GM19438 (cell line): ENCODE measurements at regions not wholly inside any gene's neighbourhood (a gene's known extent, or its start where the extent isn't known, plus 50 kb on each side); places are given as distances from the start of the nearest gene placed in this dataset.

Experiments
- ATAC-seq: cut with Tn5 transposase; IDR thresholded peaks from one replicate; pipeline ENCODE4 v1.9.1; 2021; ENCODE audit warnings: low read depth; ENCODE audit not compliant: unreplicated experiment

DNA sequence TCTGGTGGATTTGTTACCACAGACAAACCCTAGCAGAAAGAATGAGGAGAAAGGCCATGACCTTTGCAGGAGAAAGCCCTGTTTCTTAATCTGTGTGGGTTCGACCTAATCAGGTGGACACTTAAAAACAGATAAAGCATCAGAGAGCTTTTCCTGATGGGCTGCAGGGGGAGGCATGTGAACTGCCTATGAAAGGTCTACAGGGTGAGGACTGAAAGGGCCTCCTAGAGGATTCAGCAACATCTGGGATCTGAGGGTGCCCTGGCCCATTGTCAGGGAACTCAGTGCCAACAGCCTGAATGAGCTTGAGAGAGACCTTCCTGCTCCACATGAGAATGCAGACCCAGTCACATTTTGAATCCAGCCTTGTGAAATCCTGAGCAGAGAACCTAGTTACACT, 178.8 kb upstream of the DDHD1 start:
- no peak for ATAC-seq

DNA sequence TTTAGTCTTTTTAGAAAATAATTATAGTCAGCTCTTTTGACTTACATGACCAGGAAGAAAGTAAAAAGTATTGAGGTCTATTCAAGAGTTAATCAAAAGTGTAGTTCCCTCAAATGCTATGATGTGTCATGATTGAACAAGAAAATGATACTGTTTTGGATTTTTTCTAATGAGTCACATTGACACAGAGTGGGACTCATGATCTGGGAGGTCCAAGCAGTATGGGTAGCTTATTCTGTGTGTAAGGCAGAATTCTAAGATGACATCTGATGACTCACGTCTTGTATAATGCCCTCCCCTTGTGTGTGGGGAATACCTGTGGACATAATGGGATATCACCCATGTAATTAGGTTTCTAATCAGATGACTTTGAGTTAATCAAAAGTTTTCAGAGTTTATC, 178.1 kb upstream of the DDHD1 start:
- ATAC-seq: no peak

DNA sequence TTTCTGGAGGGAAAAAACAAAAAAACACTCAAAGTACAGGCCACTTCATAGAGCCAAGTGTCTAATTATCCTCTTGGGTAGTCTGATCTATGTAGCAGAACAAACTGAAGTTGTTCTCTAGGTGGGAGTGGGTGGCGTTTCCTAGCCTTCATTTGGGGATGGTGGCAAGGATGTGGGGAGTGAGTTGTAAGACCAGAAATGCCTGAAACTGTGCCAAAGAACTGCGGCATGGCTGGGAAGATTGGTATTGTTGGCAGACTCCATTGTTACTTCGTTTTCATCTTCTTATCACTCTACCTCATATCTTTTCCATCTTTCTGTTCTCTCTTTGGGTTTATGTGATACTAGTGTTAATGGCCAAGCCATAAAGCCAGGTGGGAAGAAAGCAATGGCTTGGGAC, 177.3 kb upstream of the DDHD1 start:
- no peak for ATAC-seq

DNA sequence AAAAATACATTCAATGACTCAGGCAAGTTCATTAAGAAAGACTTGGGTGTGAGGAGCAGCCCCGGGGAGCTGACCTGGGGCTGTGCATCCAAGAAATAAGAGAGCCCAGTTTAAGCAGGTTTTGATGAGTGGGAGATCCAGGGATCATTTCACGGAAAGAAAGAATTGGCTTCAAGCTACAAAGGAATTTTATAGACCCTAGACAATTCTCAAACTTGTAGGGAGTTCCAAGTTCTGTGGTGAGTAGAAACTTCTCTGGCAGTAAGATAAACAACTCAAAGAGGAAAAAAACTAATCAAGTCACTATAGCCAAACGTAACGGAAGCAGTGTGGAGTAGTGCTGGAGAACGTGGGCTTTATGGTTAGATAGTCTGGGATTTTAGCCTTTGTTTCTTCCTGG, 175.7 kb upstream of the DDHD1 start:
- no peak for ATAC-seq

DNA sequence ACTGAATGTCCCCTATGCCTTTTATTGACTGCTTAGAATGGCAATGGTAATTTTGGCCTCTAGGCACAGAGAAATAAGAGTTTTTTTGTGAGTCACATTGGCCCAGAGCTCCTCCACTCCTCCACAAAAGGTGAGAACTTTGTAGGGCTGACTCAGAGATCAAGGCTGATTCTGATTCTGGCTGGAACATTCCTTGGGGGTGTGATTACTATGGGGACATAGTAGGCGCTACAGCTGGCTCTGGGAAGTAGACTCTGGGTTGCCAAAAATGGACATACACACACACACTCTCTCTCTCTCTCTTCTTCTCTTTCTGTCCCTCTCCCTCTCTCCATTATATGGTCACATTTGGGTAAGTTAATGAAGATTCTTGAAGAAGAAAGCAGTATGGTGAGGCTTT, 174.6 kb upstream of the DDHD1 start:
- ATAC-seq: no peak

DNA sequence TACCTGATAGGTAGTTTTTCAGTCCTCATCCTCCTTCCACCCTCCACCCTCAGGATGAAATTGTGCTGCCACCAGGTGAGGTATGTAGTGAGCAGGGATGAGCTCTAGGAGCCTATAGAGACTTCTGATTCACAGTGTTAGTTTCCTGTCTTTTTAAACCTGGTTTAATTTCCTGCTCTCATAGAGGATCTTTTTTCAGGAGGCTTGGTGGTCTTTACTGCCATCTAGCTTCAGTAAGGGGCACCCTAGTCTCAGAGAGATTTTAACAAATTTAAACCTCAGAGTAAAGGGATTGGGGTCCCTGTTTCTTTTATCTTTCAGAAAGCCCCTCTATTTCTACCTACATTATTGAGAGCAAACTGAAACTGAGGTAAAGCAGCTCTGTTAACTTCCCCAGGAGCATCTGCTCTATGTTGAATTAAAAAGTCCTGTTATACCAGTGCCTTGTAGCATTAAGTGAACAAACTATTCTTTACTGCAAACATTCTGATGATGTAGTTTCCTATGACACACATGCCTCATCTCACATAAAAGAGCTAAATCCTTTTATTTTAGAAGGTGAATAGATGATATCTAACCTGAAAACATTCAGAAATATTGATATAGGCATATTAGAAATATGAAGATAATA, 172.2 kb upstream of the DDHD1 start:
- no peak for ATAC-seq

DNA sequence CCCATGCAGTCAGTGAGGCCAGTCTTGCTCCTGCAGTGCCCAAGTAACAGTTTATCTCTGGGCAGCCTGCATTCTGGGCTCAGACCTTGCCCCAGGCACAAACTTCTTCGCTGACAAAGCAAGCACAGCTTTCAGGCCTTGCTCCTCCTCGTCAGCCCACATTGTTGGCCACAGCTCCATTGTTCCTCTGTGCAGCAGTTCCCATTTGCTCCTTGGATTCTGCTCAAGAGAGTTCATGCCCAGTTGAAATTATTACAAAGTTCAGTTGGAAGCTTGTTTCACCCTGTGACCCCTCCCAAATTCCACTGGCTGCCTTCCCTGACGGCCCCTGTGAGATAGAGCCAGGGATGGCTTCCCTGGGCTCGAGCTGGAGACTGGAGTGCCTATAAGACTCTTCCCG, 163.4 kb upstream of the DDHD1 start:
- no peak for ATAC-seq

DNA sequence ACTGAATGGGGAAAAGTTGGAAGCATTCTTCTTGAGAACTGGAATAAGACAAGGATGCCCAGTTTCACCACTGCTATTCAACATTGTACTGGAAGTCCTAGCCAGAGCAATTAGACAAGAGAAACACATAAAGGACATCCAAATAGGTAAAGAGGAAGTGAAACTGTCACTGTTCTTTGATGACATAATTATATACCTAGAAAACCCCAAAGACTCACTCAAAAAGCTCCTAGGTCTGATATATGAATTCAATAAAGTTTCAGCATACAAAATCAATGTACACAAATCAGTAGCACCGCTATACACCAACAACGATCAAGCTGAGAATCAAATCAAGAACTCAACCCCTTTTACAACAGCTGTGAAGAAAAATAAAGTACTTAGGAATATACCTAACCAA, 157.3 kb upstream of the DDHD1 start:
- peak; percentile 87 for ATAC-seq

DNA sequence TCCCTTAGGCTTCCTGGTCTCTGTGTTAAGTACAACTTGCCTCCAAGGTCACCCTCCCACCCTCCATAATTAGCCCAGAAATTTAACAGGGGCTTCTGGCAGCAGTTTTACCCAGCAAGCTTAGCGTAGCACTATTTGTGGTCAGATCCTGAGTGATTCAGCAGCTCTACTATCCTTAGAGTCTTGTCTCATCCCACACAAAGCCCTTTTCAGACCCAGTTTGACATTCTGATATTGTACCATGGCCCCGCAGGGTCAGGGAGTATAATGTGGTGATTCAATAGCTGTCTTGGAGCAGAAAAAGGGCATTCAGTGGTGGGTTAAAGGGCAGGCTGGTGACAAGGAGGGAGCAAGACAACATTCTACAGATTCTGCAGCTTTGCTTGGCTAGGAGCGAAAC, 153.8 kb upstream of the DDHD1 start:
- no peak for ATAC-seq

DNA sequence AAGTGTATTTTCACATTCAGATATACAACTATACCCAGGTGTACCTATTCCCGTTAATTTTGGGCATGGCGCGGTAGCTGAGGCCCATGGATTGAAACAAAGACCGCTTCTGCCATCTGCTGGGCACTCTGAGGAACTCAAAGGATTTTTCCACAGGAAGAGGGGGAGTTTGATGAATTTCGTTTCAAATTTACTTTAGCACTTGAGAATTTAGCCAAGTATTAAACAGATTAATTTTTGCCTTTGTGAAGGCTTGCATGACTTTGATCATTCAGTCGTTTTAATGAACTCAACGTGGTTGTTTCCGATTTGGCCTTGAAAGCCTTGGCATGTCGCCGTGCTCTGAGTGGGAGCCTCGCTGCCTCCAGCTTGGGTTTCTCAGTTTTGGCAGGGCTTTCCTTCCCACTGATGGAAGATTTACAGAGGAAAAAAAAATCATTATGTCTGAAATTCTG, 153.2 kb upstream of the DDHD1 start:
- ATAC-seq: no peak

DNA sequence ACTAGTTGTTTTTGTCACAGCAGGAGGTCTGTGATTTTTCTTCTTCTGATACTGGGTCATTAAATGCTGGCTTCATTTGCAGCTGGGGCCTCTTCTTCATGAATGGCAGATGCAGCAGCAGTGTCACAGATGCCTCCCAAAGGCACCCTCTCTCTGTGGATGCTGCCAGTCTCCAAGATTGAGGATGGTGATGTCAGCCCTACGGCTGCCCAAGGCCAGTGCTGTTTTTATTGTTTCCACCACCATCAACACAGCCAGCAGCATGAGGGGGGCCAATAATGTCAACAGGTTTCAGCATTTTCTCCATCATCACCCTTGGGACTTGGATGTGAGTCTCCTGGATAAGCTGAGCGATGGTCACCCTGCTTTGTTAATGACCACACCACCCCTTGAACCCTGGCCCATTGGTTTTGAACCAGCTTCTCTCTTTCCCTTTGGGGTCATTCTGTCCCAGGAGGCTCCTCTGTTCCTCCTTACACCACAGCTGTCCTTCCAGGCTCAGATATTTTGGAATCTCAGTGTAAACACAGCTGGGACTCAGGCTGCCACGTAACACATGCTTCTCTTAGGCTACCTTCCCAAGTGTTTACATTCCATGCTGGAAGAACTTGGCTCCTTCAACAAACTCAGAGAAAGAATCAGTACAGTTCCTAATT, 151.7 kb upstream of the DDHD1 start:
- ATAC-seq: no peak

DNA sequence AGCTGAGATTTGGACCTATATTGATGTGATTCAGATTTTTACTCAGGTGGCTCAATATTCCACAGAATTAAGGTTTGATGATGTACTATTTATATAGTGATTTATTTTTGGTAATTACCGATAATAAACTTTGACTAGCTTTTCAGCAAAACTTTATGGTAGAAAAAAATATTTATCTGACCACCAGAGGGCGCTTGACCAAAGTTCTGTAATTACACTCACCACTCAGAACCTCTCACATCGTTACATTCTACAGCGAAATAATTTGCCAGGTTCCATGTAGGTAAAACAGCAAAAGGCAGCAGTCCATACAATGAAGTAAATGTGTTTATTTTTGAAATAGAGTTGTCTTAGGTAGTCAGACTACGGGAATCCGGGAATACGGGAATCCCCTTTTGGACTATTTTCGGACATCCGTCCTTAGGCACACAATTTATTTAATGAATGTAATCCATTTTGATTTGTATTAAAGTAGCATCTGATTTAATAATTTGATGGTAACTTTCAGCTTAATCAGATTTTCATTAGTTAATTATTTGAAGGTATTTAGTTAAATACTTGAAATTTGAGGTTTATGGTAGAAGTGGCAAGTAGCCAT, 143.0 kb upstream of the DDHD1 start:
- ATAC-seq: no peak

DNA sequence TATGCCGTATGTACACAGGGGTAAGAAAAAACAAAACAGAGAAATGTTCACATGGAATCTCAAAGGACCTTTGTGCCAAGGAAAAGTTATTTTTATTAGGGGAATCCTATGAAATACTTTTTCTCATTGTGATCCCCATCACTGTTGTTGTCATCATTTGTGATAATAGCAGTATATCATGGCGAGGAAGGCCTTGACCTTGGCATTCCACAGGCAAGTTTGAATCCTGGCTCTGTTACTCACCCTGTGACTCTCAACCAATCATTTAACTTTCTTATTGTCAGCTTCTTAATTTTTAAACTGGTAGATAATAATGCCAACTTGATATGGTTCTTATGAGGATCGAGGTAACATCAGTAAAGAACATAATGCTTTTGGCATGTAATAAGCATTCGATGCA, 142.2 kb upstream of the DDHD1 start:
- no peak for ATAC-seq

DNA sequence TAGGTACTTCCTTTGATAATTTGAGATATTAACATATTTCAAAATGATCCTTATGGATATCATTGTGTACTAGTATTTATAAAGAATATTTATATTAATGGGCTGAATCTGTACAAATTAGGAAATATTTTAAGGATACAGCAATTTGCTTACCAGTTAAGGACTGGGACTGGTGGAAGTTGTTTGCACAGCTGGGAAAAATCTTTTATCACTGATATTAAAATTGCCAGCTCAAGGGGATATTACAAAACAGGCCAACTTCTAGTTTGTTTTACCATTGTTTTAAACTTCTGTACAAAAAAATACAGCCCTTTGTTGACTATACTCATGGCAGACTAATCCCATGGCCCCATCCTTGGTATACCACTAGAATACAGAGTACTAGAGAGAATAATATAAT, 133.2 kb upstream of the DDHD1 start:
- no peak for ATAC-seq

DNA sequence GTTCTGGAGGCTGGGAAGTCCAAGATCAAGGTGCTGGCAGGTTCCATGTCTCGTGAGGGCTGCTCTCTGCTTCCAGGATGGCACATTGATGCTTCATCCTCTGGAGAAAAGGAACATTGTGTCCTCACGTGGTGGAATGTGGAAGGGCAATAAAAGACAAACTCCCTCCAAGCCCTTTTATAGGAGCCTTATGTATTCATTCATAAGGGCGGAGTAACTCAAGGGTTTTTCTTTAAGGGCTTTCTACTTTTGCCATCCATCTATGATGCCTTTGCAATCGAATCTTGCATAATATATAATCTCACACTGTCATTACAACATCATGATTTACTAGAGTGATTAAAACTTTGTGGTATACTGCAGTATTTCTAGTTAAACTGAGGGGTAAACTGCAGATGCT, 132.7 kb upstream of the DDHD1 start:
- no peak for ATAC-seq

DNA sequence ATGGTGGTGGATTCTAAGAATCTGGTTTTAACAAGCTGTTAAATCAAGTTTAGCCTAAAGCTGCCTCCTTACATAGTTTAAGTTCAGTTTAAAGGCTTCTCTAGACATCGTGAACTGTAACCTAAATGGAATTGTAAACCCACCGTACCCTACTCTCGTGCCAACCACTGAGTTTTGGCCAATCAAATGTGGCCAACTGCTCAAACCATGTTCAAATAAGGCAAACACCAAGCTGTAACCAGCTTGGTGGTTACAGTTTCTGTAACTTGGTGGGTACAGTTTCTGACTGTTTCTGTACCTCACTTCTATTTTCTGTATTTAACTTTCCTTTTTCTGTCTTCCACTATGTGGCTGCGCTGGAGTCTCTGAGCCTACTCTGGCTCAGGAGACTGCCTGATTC, 131.9 kb upstream of the DDHD1 start:
- no peak for ATAC-seq

DNA sequence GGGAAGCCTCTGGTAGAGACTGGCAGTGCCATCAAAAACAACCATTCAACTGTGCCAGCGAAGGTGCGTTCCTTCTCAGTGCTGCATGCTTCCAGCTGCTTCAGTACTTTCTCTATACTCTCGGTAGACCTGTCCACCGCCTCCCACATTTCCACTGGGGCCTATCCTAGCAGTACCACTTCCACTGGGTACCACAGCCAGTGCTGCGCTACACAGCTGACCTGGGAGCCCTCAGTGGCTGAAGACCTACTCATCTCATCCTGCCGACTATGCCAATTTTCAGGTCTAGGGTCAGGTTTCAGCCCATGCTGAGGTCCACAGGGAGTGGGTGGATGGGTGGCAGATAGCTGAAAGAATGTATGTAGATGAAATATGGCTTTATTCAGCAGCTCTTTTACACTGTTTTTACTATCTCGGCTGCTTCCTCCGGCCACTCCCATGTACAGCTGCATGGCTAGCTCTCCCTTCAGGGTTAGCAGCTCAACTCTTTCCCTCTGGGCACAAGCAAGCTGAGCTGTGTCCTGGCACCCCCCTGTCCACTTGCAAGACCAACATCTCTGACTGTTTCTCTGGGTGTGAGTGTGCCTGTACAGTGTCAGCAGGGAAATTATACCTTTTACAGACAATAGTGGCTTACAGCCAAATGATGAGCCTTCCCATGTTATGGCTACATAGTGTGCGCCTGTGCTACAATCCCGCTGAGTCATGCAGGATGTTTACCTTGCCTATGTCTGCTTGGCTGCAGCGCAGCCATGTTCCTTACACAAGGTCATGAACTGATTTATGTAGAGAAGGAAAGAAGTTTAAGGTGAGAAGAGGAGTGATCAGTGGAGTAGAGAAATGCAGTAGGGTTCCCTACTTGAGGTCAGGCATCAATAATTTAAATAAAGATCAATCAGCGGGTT, 125.7 kb upstream of the DDHD1 start:
- ATAC-seq: no peak

DNA sequence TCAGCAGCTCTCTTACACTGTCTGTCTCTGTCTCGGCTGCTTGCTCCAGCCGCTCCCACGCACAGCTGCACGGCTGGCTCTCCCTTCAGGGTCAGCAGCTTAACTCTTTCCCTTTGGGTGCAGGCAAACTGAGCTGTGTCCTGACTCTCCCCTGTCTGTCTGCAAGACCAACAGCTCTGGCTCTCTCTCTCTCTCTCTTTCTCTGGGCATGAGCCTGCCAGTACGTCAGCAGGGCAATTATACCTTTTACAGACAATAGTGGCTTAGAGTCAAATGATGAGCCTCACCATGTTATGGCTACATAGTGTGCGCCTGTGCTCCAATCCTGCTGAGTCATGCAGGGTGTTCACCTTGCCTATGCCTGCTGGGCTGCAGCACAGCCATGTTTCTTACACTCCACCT, 120.5 kb upstream of the DDHD1 start:
- no peak for ATAC-seq

DNA sequence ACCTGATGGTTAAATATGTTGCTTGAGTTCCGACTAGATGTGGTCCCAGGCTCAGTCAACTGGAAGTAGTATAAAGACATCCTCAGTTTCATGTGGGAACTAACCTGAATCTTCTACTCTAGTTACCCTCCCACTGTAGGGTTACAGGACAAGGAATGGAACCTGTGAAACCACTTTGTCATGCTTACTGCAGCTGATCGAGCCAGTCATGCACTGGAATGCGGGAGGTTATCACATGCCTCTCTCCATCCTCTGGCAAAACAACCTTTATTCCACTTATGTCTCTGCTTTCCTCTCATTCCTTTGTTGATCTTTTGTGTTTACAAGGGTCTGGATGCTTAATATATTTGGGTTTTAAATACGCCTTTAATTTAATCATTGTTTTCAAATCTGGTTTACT, 111.9 kb upstream of the DDHD1 start:
- no peak for ATAC-seq

DNA sequence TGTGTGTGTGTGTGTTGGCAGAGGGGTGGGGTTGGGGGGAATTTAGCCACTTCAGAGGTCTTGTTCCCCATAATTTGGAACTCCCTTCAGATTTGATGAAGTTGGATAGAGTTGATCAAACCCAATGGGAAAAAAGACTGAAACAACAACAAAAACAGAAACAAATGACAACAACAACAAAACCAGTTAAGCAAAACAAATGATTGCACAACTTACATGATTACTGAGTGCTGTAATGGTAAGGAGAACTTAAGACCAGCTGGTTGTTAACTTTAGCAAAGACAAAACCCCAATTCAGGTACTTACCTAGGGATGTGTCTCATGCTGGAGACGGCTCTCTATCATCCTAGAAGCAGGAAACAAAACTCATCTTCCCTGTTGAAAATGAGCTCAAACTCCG, 107.8 kb upstream of the DDHD1 start:
- no peak for ATAC-seq

DNA sequence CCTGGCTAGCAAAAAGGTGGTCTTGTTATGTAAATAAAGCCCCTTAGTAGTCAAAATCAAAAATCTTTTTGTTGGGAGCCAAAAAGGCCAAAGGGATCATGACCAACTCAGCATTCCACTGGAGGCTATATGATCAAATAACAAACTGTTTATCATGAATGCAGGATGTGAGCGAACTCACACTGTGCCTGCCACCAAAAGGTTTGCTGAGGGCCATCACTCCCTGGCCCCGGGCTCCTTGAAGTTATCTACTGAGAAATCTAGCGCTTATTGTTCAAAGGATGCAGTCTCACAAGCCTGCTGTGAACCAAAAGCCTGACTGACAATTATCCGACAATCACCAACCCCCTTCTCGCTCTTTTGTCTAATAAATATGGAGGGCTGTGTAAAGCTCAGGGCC, 107.2 kb upstream of the DDHD1 start:
- no peak for ATAC-seq
